ENCODE measurements at regions not wholly inside any gene's neighbourhood (a gene's known extent, or its start where the extent isn't known, plus 50 kb on each side); places are given as distances from the start of the nearest gene placed in this dataset.

DNA sequence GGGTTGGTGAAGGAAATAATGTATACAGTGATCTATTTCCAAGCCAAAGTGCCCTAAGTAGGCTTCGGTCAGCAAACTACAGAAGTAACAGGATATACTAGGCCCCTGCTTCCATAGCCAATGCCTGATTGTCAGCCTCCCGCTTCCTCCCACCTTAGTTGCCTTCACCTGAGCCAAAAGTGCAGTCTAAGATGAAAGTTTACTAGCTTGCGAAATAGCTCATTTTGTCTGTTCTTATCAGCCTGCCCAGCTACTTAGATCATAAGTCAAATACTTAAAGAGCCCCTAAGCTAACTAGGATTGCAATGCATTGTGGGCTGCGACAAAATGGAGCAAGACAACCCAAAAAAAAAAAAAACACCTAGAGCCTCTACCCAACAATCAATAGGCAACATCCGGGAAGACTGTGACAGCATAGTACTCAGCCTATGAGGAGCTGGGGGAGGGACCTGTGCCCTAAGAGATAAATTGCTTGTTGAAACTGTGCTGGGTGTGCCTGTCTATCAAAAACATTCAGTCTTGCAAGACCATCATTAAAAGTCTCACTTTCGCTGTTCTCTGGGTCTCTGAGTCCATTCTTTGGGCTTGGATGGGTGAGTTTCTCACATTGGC lies 454.7 kb upstream of the TSHZ3 start:
- no peak for TF ChIP-seq TAF1 (IDR thresholded peaks at IDR 0.05; ENCODE audit: low read depth)
- TF ChIP-seq FOXM1 (IDR thresholded peaks at IDR 0.05; ENCODE audit: borderline replicate concordance, low read depth) = no peak
- no peak for TF ChIP-seq EGR1 (IDR thresholded peaks at IDR 0.05)
- TF ChIP-seq NFIC (IDR thresholded peaks at IDR 0.05) = no peak
- TF ChIP-seq YY1 (IDR thresholded peaks at IDR 0.05; ENCODE audit: low read depth) = no peak
- TF ChIP-seq TEAD4 (IDR thresholded peaks at IDR 0.05) = no peak
- TF ChIP-seq EP300 (IDR thresholded peaks at IDR 0.05; ENCODE audit: borderline replicate concordance) = no peak
- no peak for TF ChIP-seq ZBTB7A (IDR thresholded peaks at IDR 0.05; ENCODE audit: low read depth)
- TF ChIP-seq CREB1 (IDR thresholded peaks at IDR 0.05; ENCODE audit: low read depth) = no peak
- TF ChIP-seq RAD21 (IDR thresholded peaks at IDR 0.05; ENCODE audit: low read depth) = no peak
- TF ChIP-seq, protein P1, sequence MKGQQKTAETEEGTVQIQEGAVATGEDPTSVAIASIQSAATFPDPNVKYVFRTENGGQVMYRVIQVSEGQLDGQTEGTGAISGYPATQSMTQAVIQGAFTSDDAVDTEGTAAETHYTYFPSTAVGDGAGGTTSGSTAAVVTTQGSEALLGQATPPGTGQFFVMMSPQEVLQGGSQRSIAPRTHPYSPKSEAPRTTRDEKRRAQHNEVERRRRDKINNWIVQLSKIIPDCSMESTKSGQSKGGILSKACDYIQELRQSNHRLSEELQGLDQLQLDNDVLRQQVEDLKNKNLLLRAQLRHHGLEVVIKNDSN (IDR thresholded peaks at IDR 0.05) = no peak
- TF ChIP-seq, protein P2, sequence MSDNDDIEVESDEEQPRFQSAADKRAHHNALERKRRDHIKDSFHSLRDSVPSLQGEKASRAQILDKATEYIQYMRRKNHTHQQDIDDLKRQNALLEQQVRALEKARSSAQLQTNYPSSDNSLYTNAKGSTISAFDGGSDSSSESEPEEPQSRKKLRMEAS (IDR thresholded peaks at IDR 0.05) = no peak
- no peak for TF ChIP-seq TCF12 (IDR thresholded peaks at IDR 0.05; ENCODE audit: low read depth)
- TF ChIP-seq, protein P3, sequence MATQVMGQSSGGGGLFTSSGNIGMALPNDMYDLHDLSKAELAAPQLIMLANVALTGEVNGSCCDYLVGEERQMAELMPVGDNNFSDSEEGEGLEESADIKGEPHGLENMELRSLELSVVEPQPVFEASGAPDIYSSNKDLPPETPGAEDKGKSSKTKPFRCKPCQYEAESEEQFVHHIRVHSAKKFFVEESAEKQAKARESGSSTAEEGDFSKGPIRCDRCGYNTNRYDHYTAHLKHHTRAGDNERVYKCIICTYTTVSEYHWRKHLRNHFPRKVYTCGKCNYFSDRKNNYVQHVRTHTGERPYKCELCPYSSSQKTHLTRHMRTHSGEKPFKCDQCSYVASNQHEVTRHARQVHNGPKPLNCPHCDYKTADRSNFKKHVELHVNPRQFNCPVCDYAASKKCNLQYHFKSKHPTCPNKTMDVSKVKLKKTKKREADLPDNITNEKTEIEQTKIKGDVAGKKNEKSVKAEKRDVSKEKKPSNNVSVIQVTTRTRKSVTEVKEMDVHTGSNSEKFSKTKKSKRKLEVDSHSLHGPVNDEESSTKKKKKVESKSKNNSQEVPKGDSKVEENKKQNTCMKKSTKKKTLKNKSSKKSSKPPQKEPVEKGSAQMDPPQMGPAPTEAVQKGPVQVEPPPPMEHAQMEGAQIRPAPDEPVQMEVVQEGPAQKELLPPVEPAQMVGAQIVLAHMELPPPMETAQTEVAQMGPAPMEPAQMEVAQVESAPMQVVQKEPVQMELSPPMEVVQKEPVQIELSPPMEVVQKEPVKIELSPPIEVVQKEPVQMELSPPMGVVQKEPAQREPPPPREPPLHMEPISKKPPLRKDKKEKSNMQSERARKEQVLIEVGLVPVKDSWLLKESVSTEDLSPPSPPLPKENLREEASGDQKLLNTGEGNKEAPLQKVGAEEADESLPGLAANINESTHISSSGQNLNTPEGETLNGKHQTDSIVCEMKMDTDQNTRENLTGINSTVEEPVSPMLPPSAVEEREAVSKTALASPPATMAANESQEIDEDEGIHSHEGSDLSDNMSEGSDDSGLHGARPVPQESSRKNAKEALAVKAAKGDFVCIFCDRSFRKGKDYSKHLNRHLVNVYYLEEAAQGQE (IDR thresholded peaks at IDR 0.05; ENCODE audit: low read depth) = no peak
- TF ChIP-seq CEBPB (IDR thresholded peaks at IDR 0.05) = no peak

DNA sequence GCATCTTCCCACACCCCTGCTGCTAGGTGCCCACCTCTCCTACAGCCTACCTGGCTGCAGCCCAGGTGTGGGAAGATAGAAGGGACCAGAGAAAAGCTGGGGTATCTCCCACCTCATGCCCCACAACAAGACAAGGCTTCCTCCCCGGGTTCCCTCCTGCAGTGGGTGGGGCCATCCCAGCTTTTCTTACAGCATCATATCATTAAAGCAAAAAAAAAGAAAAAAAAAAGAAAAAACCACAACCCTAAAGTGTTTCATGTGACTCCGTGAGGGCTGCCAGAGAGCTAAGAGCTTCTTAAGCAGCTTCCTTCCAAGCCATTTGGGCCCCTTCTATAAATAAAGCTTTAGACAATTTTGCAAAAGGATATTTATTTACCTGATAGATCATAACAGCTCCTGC lies 455.4 kb upstream of the TSHZ3 start:
- no peak for TF ChIP-seq CEBPB (IDR thresholded peaks at IDR 0.05)
- TF ChIP-seq, protein P3 (IDR thresholded peaks at IDR 0.05; ENCODE audit: low read depth) = no peak
- TF ChIP-seq TEAD4 (IDR thresholded peaks at IDR 0.05) = no peak
- no peak for TF ChIP-seq TCF12 (IDR thresholded peaks at IDR 0.05; ENCODE audit: low read depth)
- no peak for TF ChIP-seq TAF1 (IDR thresholded peaks at IDR 0.05; ENCODE audit: low read depth)
- TF ChIP-seq RAD21 (IDR thresholded peaks at IDR 0.05; ENCODE audit: low read depth) = no peak
- TF ChIP-seq FOXM1 (IDR thresholded peaks at IDR 0.05; ENCODE audit: borderline replicate concordance, low read depth) = no peak
- no peak for TF ChIP-seq EP300 (IDR thresholded peaks at IDR 0.05; ENCODE audit: borderline replicate concordance)
- TF ChIP-seq NFIC (IDR thresholded peaks at IDR 0.05) = no peak
- TF ChIP-seq YY1 (IDR thresholded peaks at IDR 0.05; ENCODE audit: low read depth) = no peak
- no peak for TF ChIP-seq CREB1 (IDR thresholded peaks at IDR 0.05; ENCODE audit: low read depth)
- TF ChIP-seq, protein P1 (IDR thresholded peaks at IDR 0.05) = no peak

DNA sequence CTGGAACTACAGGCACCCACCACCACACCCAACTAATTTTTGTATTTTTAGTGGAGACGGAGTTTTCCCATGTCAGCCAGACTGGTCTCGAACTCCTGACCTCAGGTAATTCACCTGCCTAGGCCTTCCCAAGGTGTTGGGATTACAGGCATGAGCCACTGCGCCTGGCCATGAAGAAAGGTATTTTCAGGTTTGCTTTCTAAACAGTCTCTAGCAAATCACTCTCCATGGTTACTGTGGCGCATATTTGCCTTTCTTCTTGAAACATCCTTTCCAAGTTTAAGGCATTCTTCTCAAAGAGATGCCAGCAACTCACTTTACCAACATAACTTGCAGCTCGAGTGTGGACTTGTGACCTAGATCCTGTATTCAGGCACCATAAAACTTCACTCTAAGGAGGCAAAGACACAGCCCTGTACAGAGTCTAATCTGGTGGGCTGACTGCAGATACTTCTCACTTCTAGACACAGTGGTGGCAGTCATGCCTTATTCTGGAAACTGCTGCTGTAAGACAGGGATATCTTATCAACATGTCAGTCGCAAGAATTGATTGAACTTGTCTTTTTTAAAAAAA lies 461.4 kb upstream of the TSHZ3 start:
- TF ChIP-seq YY1 (IDR thresholded peaks at IDR 0.05; ENCODE audit: low read depth) (no peak), ZBTB7A (IDR thresholded peaks at IDR 0.05; ENCODE audit: low read depth) (no peak), RAD21 (IDR thresholded peaks at IDR 0.05; ENCODE audit: low read depth) (no peak), CEBPB (IDR thresholded peaks at IDR 0.05) (no peak), NFIC (IDR thresholded peaks at IDR 0.05) (no peak), TAF1 (IDR thresholded peaks at IDR 0.05; ENCODE audit: low read depth) (no peak)

GRCh38 chr19:31817971-31818797 lies 468.9 kb upstream of the TSHZ3 start:
- TF ChIP-seq RAD21 (IDR thresholded peaks at IDR 0.05; ENCODE audit: low read depth) = no peak
- no peak for TF ChIP-seq NFIC (IDR thresholded peaks at IDR 0.05)
- TF ChIP-seq TCF12 (IDR thresholded peaks at IDR 0.05; ENCODE audit: low read depth) = no peak
- TF ChIP-seq CREB1 (IDR thresholded peaks at IDR 0.05; ENCODE audit: low read depth) = no peak
- TF ChIP-seq CEBPB (IDR thresholded peaks at IDR 0.05) = no peak
- TF ChIP-seq TAF1 (IDR thresholded peaks at IDR 0.05; ENCODE audit: low read depth) = no peak
- TF ChIP-seq, protein P2 (IDR thresholded peaks at IDR 0.05) = no peak

- TF ChIP-seq EGR1 (IDR thresholded peaks at IDR 0.05) (no peak), TEAD4 (IDR thresholded peaks at IDR 0.05) (no peak), YY1 (IDR thresholded peaks at IDR 0.05; ENCODE audit: low read depth) (no peak)
Measured at GRCh38 chr19:31818798-31819105, 469.5 kb upstream of the TSHZ3 start.

All from Ishikawa (cell line).